K562 (cell line): ENCODE measurements at regions not wholly inside any gene's neighbourhood (a gene's known extent, or its start where the extent isn't known, plus 50 kb on each side); places are given as distances from the start of the nearest gene placed in this dataset.

ENCODE experiments used
- ATAC-seq: fragments of 200-7000 bp; cut with Tn5 transposase; 3 replicates; pipeline ENCODE4 v1.9.1; 2020; ENCODE audit warnings: moderate library complexity
- BruUV-seq: library from RNA; stranded (reverse); fragments of 400-500 nt; replicated peaks from 2 replicates; lab custom pipeline; 2021; lab: Mats Ljungman, UMichigan
- CTCF ChIA-PET: fragments of 300-600 bp; formaldehyde crosslinking; extraction: SDS; loops from one replicate; lab custom pipeline; 2021; ENCODE audit warnings: low intra/inter-chr PET ratio; lab: Yijun Ruan, JAX
- POLR2A ChIA-PET: fragments of 300-600, 350-650 bp; sonication (Branson Sonifier 250); formaldehyde crosslinking; extraction: SDS; loops from one replicate; lab custom pipeline; 2021; ENCODE audit warnings: antibody characterized with exemption, inconsistent platforms; lab: Yijun Ruan, JAX
- DNase-seq, 4 experiments: peaks; one replicate each; pipeline versions ENCODE4 v3.0.0 to v3.0.0-alpha.2; 2011 to 2018; ENCODE audit warnings: low spot score in 3 of 4, mixed read lengths in 3 of 4; ENCODE audit errors: extremely low read depth in 1 of 4
- FAIRE-seq: peaks from 2 replicates; lab custom pipeline; 2011; peaks lifted over from hg19 to GRCh38; lab: Jason Lieb, UNC
- H2AFZ ChIP-seq: 2 replicates; pipeline ENCODE4 v1.6.0; 2011; ENCODE audit warnings: low read depth, low read length, control low read depth, inconsistent platforms
- H3K27ac ChIP-seq: fragments of 200-600 bp; 3 replicates; pipeline ENCODE4 v1.8.0; 2011; ENCODE audit warnings: low read depth, mild to moderate bottlenecking, control low read depth, inconsistent platforms, low read length, moderate library complexity, mixed read lengths; ENCODE audit errors: extremely low read depth
- H3K27me3 ChIP-seq, 2 experiments: fragments of 300-600 bp in 1 of 2; 2 replicates in 1 of 2; 3 replicates in 1 of 2; pipeline versions ENCODE4 v1.6.0 to v1.8.0; 2011; ENCODE audit warnings: inconsistent platforms in 2 of 2, low read length in 2 of 2, mild to moderate bottlenecking in 1 of 2, mixed read lengths in 1 of 2, moderate library complexity in 1 of 2; ENCODE audit not compliant: control insufficient read depth in 2 of 2, insufficient read depth in 2 of 2
- H3K36me3 ChIP-seq: fragments of 300-600 bp; 3 replicates; pipeline ENCODE4 v1.8.0; 2011; ENCODE audit warnings: mild to moderate bottlenecking, low read length, inconsistent platforms; ENCODE audit not compliant: control insufficient read depth, insufficient read depth
- H3K4me1 ChIP-seq, 2 experiments: fragments of 200-600 bp in 1 of 2; replicated peaks in 1 of 2; 2 replicates in 1 of 2; 3 replicates in 1 of 2; pipeline versions ENCODE4 v1.5.1 to v1.8.0; 2011; ENCODE audit warnings: inconsistent platforms in 2 of 2, low read length in 2 of 2, mild to moderate bottlenecking in 1 of 2, mixed read lengths in 1 of 2, moderate library complexity in 1 of 2; ENCODE audit not compliant: control insufficient read depth in 2 of 2, insufficient read depth in 2 of 2
- H3K4me2 ChIP-seq: 2 replicates; pipeline ENCODE4 v1.6.1; 2011; ENCODE audit warnings: low read length, control low read depth, inconsistent platforms, mixed read lengths; ENCODE audit not compliant: insufficient read depth
- H3K4me3 ChIP-seq: fragments of 200-600 bp; sonication (generic), shearing (Covaris generic); 2 replicates; pipeline ENCODE4 v1.5.1; 2016; ENCODE audit warnings: control low read depth, inconsistent platforms
- H3K79me2 ChIP-seq: fragments of 200-600 bp; 3 replicates; pipeline ENCODE4 v1.8.0; 2011; ENCODE audit warnings: low read length, inconsistent platforms; ENCODE audit not compliant: control insufficient read depth, insufficient read depth
- H3K9ac ChIP-seq, 2 experiments: 2 replicates each; pipeline versions ENCODE4 v1.6.0 to v1.6.1; 2011; ENCODE audit warnings: low read depth in 2 of 2, low read length in 2 of 2, control low read depth in 1 of 2, inconsistent platforms in 1 of 2, mild to moderate bottlenecking in 1 of 2, mixed read lengths in 1 of 2; ENCODE audit not compliant: insufficient read depth in 1 of 2
- H3K9me1 ChIP-seq: one replicate; pipeline ENCODE4 v1.6.0; 2011; ENCODE audit warnings: inconsistent platforms, mild to moderate bottlenecking, low read length, moderate library complexity; ENCODE audit not compliant: control insufficient read depth, insufficient read depth
- H3K9me3 ChIP-seq: replicated peaks from 2 replicates; pipeline ENCODE4 v1.5.1; 2011; ENCODE audit warnings: low read depth, low read length, inconsistent platforms; ENCODE audit not compliant: control insufficient read depth, insufficient read depth
- H4K20me1 ChIP-seq: replicated peaks from 2 replicates; pipeline ENCODE4 v1.6.1; 2011; ENCODE audit warnings: low read length, inconsistent platforms, mixed read lengths; ENCODE audit not compliant: control insufficient read depth, insufficient read depth
- DPF2 ChIP-seq: fragments of 450-650 bp; IDR thresholded peaks from 2 replicates; pipeline ENCODE4 v1.6.1; 2016
- FOXP4 ChIP-seq: sonication (generic); formaldehyde crosslinking; IDR thresholded peaks from 2 replicates; pipeline ENCODE4 v1.8.0; 2022; ENCODE audit warnings: mild to moderate bottlenecking, missing genetic modification reagents, borderline replicate concordance
- HMGN3 ChIP-seq: IDR thresholded peaks from 2 replicates; pipeline ENCODE4 v1.6.1; 2011; ENCODE audit warnings: borderline replicate concordance, low read depth, mild to moderate bottlenecking, mixed read lengths, low read length; ENCODE audit not compliant: insufficient read length; ENCODE audit errors: extremely low read depth
- RAD21 ChIP-seq, 2 experiments: fragments of 250-450 bp in 1 of 2; fragments of 450-650 bp in 1 of 2; sonication (Bioruptor Pico) in 1 of 2; formaldehyde crosslinking in 1 of 2; IDR thresholded peaks in 1 of 2; conservative IDR thresholded peaks in 1 of 2; 2 replicates each; pipeline versions ENCODE4 v1.4.0 to v1.8.0; 2020 to 2022; ENCODE audit warnings: mild to moderate bottlenecking in 2 of 2, moderate library complexity in 1 of 2
- RCOR1 ChIP-seq, 2 experiments: IDR thresholded peaks; 2 replicates each; pipeline ENCODE4 v1.6.1; 2012; ENCODE audit warnings: low read depth in 2 of 2, low read length in 2 of 2, borderline replicate concordance in 1 of 2, improper control_type of control experiment in 1 of 2
- TCF7L2 ChIP-seq: fragments of 150-350 bp; IDR thresholded peaks from 2 replicates; pipeline ENCODE4 v1.6.1; 2016; ENCODE audit warnings: low read depth, mild to moderate bottlenecking, low read length, moderate library complexity
- ZNF589 ChIP-seq: fragments of 200-800 bp; sonication (Bioruptor generic); IDR thresholded peaks from 2 replicates; pipeline ENCODE4 v1.6.1; 2016; ENCODE audit warnings: low read depth, missing genetic modification characterization, missing compliant biosample characterization
- WGBS: fragments of 100-300 bp; shearing (Covaris generic); methylation state at CpG from one replicate; pipeline ENCODE4 v1.1.6; 2016; ENCODE audit warnings: low coverage, mixed read lengths; ENCODE audit not compliant: insufficient coverage; ENCODE audit errors: missing lambda C conversion rate; 5-methylcytosine and 5-hydroxymethylcytosine counted together
- in situ Hi-C: fragments of 300-500 bp; cut with MboI; formaldehyde crosslinking; loops from 4 replicates; pipeline ENCODE4 v1.15.0; 2018; ENCODE audit warnings: inconsistent platforms, mixed read lengths
- intact Hi-C: fragments of 100-400 bp; cut with micrococcal nuclease; formaldehyde crosslinking; loops from 2 replicates; pipeline ENCODE4 v1.14.2; 2022

- H3K4me3 ChIP-seq: no peak overlapping the region
- BruUV-seq: no TSS peak
- 0% methylated on average over 1 of the region's 1 CpG for whole genome bisulfite sequencing
- no peak for ATAC-seq
- no peaks in the 10 kb centered on the region for H4K20me1 ChIP-seq
- TF ChIP-seq HMGN3 (no peak), RAD21 (CRISPR knock-in tag; conservative IDR thresholded peaks at IDR 0.05 in 1 of 2, IDR thresholded peaks at IDR 0.05 in 1 of 2) (peak in 1 of 2 experiments; percentile 19; a peak in 1 of 4 replicates)
- TF ChIP-seq, all 486 proteins: peak for 1
- CTCF ChIA-PET: no interaction called here
- no peak overlapping the region for H2AFZ ChIP-seq
- H3K27me3 ChIP-seq: no peaks in the 10 kb centered on the region
- DNase-seq: peak in 2 of 4 experiments; percentile 2
- H3K9me3 ChIP-seq: no peaks in the 10 kb centered on the region
- POLR2A ChIA-PET: no interaction called here
- H3K4me1 ChIP-seq: no peaks in the 10 kb centered on the region
- H3K36me3 ChIP-seq: no peaks in the 10 kb centered on the region
- no peak overlapping the region for H3K27ac ChIP-seq
- no peak overlapping the region for H3K4me2 ChIP-seq
- FAIRE-seq: no peak
- H3K9me1 ChIP-seq: no peaks in the 10 kb centered on the region
- no peaks in the 10 kb centered on the region for H3K79me2 ChIP-seq
- H3K9ac ChIP-seq: no peak overlapping the region
- intact Hi-C loops (no loop called here), in situ Hi-C loops (no loop called here)
Observed at GRCh38 chr14:27528328-27528727, 930.5 kb upstream of the NOVA1 start.

- H3K27ac ChIP-seq: no peak overlapping the region
- H3K9me3 ChIP-seq: no peaks in the 10 kb centered on the region
- no peaks in the 10 kb centered on the region for H3K27me3 ChIP-seq
- no peaks in the 10 kb centered on the region for H3K79me2 ChIP-seq
- intact Hi-C loops (no loop called here), in situ Hi-C loops (no loop called here)
- H3K9ac ChIP-seq: no peak overlapping the region
- no peaks in the 10 kb centered on the region for H3K9me1 ChIP-seq
- H3K36me3 ChIP-seq: no peaks in the 10 kb centered on the region
- no peaks in the 10 kb centered on the region for H4K20me1 ChIP-seq
- ATAC-seq: no peak
- H3K4me1 ChIP-seq: no peaks in the 10 kb centered on the region
- no peak for FAIRE-seq
- 9% methylated on average over 3 of the region's 3 CpGs for WGBS
- H3K4me3 ChIP-seq: no peak overlapping the region
- no peak for DNase-seq
- no peak overlapping the region for H2AFZ ChIP-seq
- H3K4me2 ChIP-seq: no peak overlapping the region
- ChIA-PET POLR2A (no interaction called here), CTCF (no interaction called here)
- BruUV-seq: no TSS peak
- no peak for TF ChIP-seq ZNF589 (CRISPR knock-in tag)
- no peak for TF ChIP-seq RCOR1 (IDR thresholded peaks at IDR 0.05; ENCODE audit: borderline replicate concordance in 1 of 2, low read depth in 2 of 2, low read length in 2 of 2)
- no peak for TF ChIP-seq TCF7L2
- no peak for TF ChIP-seq DPF2
- TF ChIP-seq FOXP4 (CRISPR knock-in tag): no peak
Observed at GRCh38 chr14:27536748-27537147, 938.9 kb upstream of the NOVA1 start.
